ENCODE measurements at regions not wholly inside any gene's neighbourhood (a gene's known extent, or its start where the extent isn't known, plus 50 kb on each side); places are given as distances from the start of the nearest gene placed in this dataset.

- no peak for DNase-seq
Measured at GRCh38 chr12:97276661-97277429, 185.8 kb upstream of the RMST start.

GRCh38 chr12:97283297-97283696 lies 179.3 kb upstream of the RMST start:
- DNase-seq = peak; percentile 1

- no peak for DNase-seq
Measured at GRCh38 chr12:97288531-97288930, 174.1 kb upstream of the RMST start.

GRCh38 chr12:97292588-97292987 lies 170.0 kb upstream of the RMST start:
- DNase-seq = no peak

GRCh38 chr12:97293541-97293940 lies 169.1 kb upstream of the RMST start:
- DNase-seq = no peak

GRCh38 chr12:97299847-97300246 lies 162.8 kb upstream of the RMST start:
- DNase-seq = no peak

GRCh38 chr12:97300431-97300830 lies 162.2 kb upstream of the RMST start:
- no peak for DNase-seq

GRCh38 chr12:97300891-97301290 lies 161.7 kb upstream of the RMST start:
- DNase-seq = no peak

GRCh38 chr12:97301576-97301975 lies 161.0 kb upstream of the RMST start:
- no peak for DNase-seq

GRCh38 chr12:97305651-97306050 lies 157.0 kb upstream of the RMST start:
- no peak for DNase-seq

- DNase-seq = no peak
Measured at GRCh38 chr12:97306147-97306546, 156.5 kb upstream of the RMST start.

GRCh38 chr12:97308576-97309198 lies 153.9 kb upstream of the RMST start:
- peak; percentile 77 for DNase-seq

- peak; percentile 17 for DNase-seq
Measured at GRCh38 chr12:97309921-97310320, 152.7 kb upstream of the RMST start.

- DNase-seq = no peak
Measured at GRCh38 chr12:97312570-97313135, 150.0 kb upstream of the RMST start.

- DNase-seq = no peak
Measured at GRCh38 chr12:97313471-97314190, 149.0 kb upstream of the RMST start.

GRCh38 chr12:97316321-97316720 lies 146.3 kb upstream of the RMST start:
- DNase-seq = no peak

- no peak for DNase-seq
Measured at GRCh38 chr12:97321621-97322020, 141.0 kb upstream of the RMST start.

GRCh38 chr12:97322388-97322787 lies 140.2 kb upstream of the RMST start:
- DNase-seq = no peak

- DNase-seq = no peak
Measured at GRCh38 chr12:97323154-97323553, 139.4 kb upstream of the RMST start.

- DNase-seq = no peak
Measured at GRCh38 chr12:97324471-97324870, 138.1 kb upstream of the RMST start.

GRCh38 chr12:97335115-97335514 lies 127.5 kb upstream of the RMST start:
- no peak for DNase-seq

- DNase-seq = no peak
Measured at GRCh38 chr12:97336900-97337751, 125.5 kb upstream of the RMST start.

- DNase-seq = no peak
Measured at GRCh38 chr12:97342130-97342529, 120.5 kb upstream of the RMST start.
